ENCODE measurements at regions not wholly inside any gene's neighbourhood (a gene's known extent, or its start where the extent isn't known, plus 50 kb on each side); places are given as distances from the start of the nearest gene placed in this dataset.

GRCh38 chr16:88290850-88291830 is 91.6 kb upstream of the ZNF469 start:
- DNase-seq = no peak

GRCh38 chr16:88292007-88292970 is 90.5 kb upstream of the ZNF469 start:
- no peak for DNase-seq

DNA sequence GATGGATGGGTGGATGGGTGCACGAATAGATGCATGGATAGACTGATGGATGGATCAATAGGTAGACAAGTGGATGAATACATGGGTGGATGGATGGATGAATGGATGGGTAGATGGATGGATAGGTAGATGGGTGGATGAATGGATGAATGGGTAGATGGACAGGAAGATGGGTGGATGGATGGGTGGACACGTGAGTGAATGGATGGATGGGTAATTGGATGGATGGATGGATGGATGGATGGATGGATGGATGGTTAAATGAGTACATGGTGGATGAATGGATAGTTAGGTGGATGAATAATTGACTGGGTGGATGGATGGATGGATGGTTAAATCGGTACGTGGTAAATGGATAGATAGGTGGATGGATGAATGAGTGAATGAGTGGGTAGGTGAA is 89.7 kb upstream of the ZNF469 start:
- no peak for DNase-seq

DNA sequence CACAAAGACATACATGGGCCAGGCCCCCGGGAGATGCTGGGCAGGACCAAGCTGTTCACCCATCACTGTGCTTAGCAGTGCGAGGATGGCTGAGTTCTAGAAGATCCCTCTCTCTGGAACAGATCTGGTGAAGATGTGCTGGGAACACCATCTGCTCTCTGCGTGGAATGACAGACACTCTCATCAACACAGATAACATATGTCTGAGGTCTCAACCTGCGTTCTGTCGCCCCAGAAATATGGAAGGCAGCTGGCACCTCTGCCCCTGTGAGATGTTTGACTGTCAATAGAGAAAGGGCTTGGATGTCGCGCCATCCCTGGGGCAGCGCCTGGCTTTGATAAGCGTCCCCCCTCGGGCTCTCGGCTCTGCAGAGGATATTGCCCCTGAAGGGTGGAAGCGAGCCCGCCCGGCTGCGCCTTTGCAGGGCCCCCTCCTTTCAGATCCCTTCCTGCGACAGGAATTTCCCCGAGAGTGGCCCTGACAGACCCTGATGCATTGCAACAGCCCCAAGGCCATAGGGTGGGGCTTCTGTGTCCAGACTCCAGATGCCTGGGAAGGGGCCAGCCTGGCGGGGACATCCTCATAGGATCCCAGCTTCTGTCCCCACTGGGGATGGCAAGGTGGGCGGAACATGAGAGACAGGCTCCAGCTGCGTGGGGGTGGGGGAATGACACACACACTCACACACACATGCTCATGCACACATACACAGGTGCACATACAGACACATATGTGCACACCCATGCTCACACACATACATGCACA is 86.9 kb upstream of the ZNF469 start:
- no peak for DNase-seq

- DNase-seq = no peak
Observed at GRCh38 chr16:88296437-88297177, 86.2 kb upstream of the ZNF469 start.

DNA sequence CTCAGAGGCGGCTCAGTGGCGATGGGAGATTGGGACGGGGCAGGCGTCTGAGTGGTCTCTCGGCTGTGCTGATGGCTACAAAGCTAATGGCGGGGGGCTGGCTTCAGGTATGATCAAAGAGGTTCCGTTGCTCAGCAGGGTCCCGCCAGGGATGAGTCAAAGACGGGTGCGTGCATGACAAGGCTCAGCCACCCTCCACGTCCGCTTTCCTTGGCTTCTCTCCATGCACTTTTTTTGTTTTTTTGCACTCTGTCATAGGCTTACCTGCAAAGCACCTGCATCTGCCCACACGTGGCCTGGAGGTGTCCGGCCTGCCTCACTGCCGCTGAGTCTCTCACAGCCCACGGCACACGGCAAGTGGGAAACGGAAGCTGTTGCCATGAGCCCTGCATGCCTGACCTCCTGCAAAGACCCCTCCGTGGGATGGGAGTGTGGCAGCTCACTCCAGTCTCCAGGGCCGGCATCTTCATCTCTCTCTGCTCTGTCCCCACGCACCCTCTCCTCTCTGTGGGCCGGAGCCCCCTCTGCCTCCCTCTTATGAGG is 85.5 kb upstream of the ZNF469 start:
- DNase-seq = no peak

DNA sequence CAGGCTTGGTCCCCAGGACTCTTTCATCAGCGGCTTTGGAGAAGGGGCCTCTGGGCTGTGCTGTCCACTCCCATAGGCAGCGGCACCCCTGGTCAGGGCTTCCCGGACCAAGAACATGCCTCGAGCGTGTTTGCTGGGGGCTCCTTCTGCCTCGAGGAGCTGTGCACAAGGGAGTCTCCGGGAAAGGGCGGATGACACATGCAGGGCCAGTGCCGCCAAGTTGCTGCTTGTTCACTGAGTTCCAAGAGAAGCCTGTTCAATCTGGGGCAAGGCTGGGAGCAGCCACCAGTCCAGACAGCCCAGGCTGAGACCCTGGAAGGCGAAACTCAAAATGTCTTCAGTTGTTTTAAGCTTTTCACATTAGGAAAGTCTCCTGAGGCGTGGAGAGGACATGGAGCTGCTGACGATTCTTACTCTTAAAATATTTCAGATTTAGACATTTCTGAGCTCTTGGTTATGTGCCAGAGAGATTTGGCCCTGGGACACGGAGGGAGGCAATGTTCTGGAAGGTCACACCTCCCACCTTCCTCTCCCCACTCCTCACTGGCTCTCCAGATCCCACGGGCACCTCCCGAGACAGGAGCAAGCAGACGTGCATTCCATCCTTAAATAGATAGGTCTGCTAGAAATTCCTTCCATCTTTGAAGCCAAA is 84.5 kb upstream of the ZNF469 start:
- DNase-seq = no peak

DNA sequence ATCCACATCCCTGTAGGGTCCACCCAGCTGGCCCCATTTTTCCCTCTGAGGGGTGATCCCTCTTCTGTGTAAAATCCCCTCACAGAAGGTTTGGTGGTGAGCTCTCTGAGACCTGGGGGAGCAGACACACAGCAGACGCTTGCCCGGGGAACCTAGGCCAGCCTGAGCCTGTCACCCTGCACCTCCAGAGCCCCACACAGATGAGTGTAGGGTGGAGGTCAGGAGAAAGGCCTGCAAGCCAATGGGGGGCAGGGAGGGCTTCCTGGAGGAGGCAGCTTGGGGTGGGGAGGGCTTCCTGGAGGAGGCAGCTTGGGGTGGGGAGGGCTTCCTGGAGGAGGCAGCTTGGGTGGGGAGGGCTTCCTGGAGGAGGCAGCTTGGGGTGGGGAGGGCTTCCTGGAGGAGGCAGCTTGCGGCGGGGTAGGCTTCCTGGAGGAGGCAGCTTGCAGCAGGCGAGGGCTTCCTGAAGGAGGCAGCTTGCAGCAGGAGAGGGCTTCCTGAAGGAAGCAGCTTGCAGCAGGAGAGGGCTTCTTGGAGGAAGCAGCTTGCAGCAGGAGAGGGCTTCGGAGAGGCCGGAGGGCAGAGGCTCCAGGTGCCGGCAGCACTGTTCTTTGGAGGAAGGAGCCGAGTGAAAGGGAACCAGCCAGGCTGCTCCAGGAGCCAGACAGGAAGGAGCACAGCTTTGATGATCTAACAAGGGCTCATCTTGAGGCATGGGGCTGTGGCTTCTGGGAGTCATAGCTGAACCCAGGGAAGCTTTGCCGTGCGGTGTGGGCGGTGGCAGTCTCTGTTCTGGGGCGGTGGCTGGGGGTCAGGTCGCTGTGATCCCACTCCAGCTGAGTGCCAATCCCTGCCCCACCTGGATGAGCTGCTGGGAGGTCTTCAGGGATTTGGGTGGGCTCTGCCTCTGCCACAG is 83.7 kb upstream of the ZNF469 start:
- DNase-seq = no peak

DNA sequence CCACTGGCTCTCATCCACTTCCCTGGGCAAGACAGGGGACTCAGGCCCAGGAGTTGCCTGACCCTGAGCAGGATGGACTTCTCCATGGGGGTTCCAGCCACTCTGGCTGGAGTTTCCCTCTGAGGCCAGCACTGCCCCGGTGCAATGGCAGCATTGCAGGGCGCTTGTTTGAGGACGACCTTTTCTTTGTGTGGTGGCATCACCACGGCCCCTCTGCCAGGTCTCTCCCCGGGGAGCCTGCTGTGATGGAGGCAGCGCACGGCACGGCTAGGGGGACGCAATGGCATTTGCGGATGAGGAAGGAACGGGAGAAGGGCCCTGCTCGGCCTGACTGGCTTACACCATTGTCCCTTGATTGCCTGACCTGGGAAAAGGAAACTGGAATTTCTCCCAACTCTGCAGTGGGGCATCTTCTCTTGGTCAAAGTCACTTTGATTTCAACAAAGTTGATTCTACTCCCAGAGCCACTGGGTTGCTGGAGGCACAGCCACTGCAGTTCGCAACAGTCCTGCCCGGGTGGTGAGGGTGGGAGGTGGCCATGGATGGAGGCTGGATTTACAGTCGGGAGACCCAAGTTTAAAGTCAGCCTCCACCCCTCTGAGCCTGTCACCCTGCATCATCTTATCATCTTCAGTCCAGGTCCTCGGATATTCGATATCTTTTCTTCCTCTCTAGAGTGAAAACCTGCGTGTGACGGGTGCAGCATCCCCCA is 82.9 kb upstream of the ZNF469 start:
- no peak for DNase-seq

DNA sequence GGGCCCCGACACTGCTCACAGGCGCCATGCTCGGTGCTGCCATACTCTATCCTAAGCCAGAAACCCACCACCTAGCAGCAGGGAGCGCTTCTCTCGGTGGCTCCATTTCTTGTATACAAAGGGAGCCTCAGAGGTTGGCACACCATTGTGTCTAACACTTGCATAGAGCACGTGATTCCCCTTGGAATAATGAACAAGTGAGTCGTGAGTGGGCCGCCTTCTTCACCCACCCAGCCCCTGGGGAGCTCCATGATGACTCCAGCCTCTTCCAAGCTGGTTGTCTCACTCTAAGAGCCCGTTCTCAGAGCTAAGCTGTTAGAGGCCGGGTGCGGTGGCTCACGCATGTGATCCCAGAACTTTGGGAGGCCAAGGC is 82.3 kb upstream of the ZNF469 start:
- no peak for DNase-seq

GRCh38 chr16:88301431-88301830 is 81.3 kb upstream of the ZNF469 start:
- DNase-seq = no peak

DNA sequence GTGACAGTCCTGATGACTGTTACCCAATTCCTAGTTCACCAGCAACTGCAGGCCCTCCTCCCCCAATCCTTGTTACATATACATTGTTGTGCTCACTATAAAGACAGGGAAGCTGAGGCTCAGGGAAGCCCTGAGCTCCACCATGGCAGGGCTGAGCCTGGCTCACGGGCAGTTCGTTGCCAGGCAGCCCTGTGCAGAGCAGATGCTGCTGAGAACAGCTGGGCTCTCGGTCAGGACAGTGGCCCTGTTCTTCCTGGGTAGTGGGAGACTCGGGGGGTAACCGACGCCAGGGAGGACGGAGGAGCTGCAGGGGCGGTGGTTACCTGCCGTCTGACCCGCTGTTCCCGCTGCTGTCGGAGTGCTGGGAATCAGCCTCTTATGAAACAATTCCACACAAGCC is 80.9 kb upstream of the ZNF469 start:
- no peak for DNase-seq

GRCh38 chr16:88302666-88303065 is 80.1 kb upstream of the ZNF469 start:
- no peak for DNase-seq

DNA sequence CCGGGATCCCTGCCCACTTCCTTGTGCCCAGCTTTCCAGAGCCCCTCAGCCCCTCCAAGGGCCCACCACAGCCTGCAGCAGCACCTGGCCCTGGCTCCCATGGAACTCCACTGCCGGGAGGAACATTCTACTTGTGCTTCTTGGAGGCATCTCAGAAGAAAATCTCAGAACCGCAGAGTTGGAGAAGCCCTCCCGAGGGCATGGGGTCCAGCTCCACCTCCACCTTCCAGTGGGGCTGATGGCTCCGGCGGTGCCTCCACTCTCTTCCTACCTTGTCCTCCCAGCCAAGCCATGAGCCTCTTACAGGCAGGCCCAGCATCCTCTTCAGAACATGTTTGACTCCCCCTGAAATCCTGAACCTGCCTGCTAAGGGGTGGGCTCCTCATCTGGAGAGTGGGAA is 79.4 kb upstream of the ZNF469 start:
- no peak for DNase-seq

DNA sequence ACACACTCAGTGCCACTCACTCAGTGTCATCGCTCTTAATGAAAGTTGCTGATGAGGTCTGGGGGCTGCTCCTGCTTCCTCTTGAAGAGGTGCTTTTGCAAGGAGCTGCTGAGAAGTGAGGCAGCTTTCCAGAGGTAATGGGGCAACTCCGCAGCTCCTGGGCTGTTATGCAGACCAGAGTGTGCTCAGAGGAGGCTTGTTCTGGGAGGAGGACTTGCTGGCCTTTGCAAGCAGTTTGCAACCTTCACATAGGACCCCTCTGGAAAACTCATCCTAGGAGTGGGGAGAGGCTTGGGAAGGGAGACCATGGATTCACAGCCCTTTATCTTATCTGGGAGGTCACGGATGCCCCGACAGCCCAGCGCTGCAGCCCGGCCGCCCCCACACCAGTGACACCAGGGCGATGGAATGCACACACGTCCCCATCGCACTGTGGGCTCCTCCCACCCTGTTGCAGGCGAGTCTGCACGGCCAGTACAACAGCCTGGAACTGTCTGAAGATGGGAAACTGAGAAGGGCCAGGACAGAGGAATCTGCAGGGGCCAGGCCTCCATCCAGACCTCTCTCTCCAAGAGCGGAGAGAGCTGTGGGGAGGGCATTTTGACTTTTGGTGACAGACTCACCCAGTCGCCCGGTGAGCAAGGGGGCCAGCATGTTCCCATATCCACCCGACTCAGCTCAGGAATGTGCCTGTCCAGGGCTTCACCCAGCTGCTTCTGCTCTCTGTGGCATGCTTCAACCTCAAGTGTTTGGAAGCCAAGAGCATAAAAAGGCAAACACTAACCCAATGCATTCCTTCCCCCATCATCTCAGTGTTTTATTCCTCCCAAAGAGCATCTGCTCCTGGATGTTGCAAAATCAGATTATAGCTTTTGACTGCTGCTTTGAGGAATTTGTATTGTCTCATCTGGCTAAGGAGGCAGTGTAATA is 78.6 kb upstream of the ZNF469 start:
- DNase-seq = no peak

DNA sequence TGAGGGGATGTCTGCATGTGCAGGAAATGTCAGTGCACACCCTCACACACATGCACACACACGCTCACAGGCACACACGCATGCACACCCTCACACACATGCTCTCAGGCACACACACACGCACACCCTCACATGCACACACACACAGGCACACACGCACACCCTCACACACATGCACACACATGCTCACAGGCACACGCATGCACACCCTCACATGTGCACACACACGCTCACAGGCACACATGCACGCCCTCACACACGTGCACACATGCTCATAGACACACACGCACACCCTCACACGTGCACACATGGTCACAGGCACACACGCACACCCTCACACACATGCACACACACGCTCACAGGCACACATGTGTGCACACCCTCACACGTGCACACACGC is 77.6 kb upstream of the ZNF469 start:
- no peak for DNase-seq

DNA sequence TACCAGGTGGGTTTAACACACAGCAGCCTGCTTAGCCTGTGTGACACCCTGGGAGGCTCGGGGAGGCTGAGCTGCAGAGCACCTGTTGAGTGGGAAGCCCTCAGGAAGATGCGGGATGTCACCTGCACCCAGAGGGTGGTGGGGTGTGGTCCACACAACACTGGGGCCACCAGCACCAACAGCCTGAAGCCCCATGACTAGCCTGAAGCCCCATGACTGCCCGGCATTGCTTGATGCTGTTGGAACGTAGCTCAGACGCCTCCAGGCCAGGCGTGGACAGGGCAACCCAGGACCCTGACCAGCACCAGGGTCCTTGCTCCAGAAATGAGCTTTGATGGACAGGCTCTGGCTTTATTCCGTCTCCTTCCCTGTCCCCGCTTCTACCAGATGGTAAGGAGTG is 76.3 kb upstream of the ZNF469 start:
- DNase-seq = no peak

- peak; percentile 64 for DNase-seq
Observed at GRCh38 chr16:88306860-88307545, 75.8 kb upstream of the ZNF469 start.

Data from T1000 (cell line).